ENCODE measurements at regions not wholly inside any gene's neighbourhood (a gene's known extent, or its start where the extent isn't known, plus 50 kb on each side); places are given as distances from the start of the nearest gene placed in this dataset.

- no peak for DNase-seq (ENCODE audit: insufficient read length, low spot score)
- TF ChIP-seq CTCF (IDR thresholded peaks at IDR 0.05; ENCODE audit: insufficient read depth, missing control alignments), result no peak
- no peak for FAIRE-seq
Measured at GRCh38 chr13:73578251-73578875, 519.6 kb downstream of the KLF5 start.

GRCh38 chr13:73576291-73576690 is 517.5 kb downstream of the KLF5 start:
- DNase-seq (ENCODE audit: insufficient read length, low spot score), result no peak
- FAIRE-seq, result no peak
- no peak for TF ChIP-seq CTCF (IDR thresholded peaks at IDR 0.05; ENCODE audit: insufficient read depth, missing control alignments)

- no peak for TF ChIP-seq CTCF (IDR thresholded peaks at IDR 0.05; ENCODE audit: insufficient read depth, missing control alignments)
- no peak for FAIRE-seq
- DNase-seq (ENCODE audit: insufficient read length, low spot score), result no peak
Measured at GRCh38 chr13:73572824-73573223, 514.0 kb downstream of the KLF5 start.

GRCh38 chr13:73571376-73571775 is 512.6 kb downstream of the KLF5 start:
- no peak for TF ChIP-seq CTCF (IDR thresholded peaks at IDR 0.05; ENCODE audit: insufficient read depth, missing control alignments)
- no peak for FAIRE-seq
- DNase-seq (ENCODE audit: insufficient read length, low spot score), result no peak

- DNase-seq (ENCODE audit: insufficient read length, low spot score) (no peak), FAIRE-seq (no peak)
- no peak for TF ChIP-seq CTCF (IDR thresholded peaks at IDR 0.05; ENCODE audit: insufficient read depth, missing control alignments)
Measured at GRCh38 chr13:73556902-73557301, 498.1 kb downstream of the KLF5 start.

- DNase-seq (ENCODE audit: insufficient read length, low spot score), result no peak
- no peak for FAIRE-seq
- TF ChIP-seq CTCF (IDR thresholded peaks at IDR 0.05; ENCODE audit: insufficient read depth, missing control alignments), result no peak
Measured at GRCh38 chr13:73556128-73556527, 497.3 kb downstream of the KLF5 start.

- FAIRE-seq (no peak), DNase-seq (ENCODE audit: insufficient read length, low spot score) (no peak)
- TF ChIP-seq CTCF (IDR thresholded peaks at IDR 0.05; ENCODE audit: insufficient read depth, missing control alignments), result no peak
Measured at GRCh38 chr13:73551736-73552135, 492.9 kb downstream of the KLF5 start.

Measured in D721Med (cell line).